Kidney capillary endothelial cell (primary cell): ENCODE measurements at regions not wholly inside any gene's neighbourhood (a gene's known extent, or its start where the extent isn't known, plus 50 kb on each side); places are given as distances from the start of the nearest gene placed in this dataset.

Source experiments
- DNase-seq: peaks from one replicate; pipeline ENCODE4 v3.0.0-alpha.2; 2018; ENCODE audit warnings: low spot score

- no peak for DNase-seq
Measured at GRCh38 chr7:80403686-80404241, 108.1 kb downstream of the GNAT3 start.

GRCh38 chr7:80401708-80402107 is 110.2 kb downstream of the GNAT3 start:
- DNase-seq, result no peak

DNA sequence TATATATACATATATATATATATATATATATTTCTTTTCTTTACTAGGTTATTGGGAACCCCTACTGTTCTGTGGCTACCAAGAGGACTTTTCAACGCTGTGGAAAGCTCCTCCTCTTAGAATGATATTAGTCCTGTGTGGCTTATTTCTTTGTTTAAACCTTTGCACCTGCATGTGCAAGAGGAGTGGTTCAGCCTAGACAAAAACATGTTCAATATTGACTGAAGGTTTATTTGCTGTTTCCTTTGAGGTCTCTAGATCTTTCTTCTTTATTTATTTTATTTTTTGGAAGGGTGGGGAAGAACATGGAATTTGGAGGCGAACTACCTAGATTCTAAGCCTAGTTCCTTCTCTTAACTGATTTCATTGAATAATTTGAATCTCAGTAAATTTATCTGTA is 118.1 kb downstream of the GNAT3 start:
- DNase-seq, result no peak

DNA sequence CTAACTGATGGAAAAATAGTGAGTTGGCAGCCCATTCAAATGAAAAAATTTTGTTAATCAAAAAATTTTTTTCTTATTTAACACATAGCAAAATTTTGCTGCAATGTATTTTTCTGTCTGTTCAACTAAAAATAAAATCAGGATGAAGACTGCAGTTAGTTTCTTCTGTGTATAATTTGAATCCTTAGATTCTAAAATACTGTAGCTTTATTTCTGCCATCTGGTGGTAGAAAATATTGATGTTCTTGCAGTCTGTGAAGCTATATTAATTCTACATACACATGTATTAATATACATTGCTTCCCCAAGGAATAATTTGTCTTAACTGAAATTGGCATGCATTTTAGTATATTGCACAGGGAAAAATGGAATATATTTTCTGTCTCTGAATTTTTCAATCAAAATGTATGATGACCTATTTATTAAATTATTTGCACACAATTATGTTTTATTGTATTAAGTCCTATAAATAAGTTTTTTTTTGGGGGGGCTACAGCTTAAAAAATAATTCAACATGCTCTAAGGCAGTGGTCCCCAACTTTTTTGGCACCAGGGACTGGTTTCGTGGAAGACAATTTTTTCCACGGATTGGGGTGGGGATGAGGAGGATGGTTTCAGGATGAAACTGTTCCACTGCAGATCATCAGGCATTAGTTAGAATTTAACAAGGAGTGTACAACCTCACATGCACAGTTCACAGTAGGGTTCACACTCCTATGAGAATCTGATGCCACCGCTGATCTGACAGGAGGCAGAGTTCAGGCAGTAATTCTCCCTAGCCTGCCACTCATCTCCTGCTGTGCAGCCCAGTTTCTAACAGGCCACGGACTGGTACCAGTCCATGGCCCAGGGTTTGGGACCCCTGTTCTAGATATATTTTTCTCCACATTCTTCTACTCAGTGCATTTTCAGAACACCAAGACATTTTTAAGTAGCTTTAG is 119.4 kb downstream of the GNAT3 start:
- peak; percentile 52 for DNase-seq

DNA sequence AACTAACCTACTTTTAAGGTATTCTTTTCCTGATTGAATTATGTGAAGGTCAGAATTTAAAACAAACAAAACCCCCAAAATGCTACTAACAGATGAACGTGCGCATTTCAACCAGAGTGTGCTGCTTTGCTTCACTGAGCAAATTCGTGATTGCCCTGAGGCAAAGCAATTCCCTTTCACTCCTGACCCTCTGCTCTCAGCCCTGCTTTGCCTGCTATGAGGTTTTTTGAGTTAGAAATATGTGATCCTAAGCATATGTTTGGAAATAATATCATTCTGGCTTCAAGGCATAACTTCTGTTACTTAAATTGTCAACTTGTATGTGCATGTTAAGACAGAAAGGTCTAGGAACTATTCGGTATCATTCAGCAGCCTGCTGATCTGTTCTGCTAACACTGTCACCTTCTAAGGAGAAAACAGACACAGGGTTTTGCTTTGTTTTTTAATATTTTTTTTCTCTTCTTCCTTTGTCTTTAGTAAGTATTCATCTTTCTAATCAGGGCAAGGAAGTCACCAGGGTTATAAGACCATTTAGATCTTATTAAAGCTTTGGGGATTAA is 124.2 kb downstream of the GNAT3 start:
- DNase-seq, result no peak

GRCh38 chr7:80386686-80387085 is 125.2 kb downstream of the GNAT3 start:
- no peak for DNase-seq

GRCh38 chr7:80385508-80385907 is 126.4 kb downstream of the GNAT3 start:
- DNase-seq, result no peak

GRCh38 chr7:80380957-80381356 is 130.9 kb downstream of the GNAT3 start:
- no peak for DNase-seq

- peak; percentile 64 for DNase-seq
Measured at GRCh38 chr7:80379034-80379982, 132.6 kb downstream of the GNAT3 start.

GRCh38 chr7:80374321-80374720 is 137.5 kb downstream of the GNAT3 start:
- DNase-seq, result no peak

- DNase-seq, result no peak
Measured at GRCh38 chr7:80373429-80374032, 138.3 kb downstream of the GNAT3 start.

GRCh38 chr7:80372415-80372814 is 139.4 kb downstream of the GNAT3 start:
- DNase-seq, result no peak

DNA sequence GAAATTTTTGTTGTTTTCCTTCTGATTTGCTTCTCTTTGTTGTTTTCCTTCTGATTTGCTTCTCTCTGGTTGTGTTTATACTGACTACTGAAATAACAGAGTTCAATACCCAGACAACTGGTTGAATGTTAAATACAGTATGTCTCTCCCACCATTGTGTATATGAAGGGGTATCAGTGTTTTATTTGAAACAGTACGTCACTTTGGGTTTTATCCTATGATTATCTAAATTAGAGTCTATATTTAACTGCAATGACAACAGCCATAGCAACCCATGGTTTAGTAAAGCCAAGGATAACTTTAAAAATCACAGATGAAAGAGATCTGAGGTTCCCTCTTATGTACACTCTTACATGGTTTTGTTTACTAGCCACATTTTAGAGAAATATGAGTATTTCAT is 141.3 kb downstream of the GNAT3 start:
- DNase-seq, result no peak

- DNase-seq, result no peak
Measured at GRCh38 chr7:80369321-80369720, 142.5 kb downstream of the GNAT3 start.

DNA sequence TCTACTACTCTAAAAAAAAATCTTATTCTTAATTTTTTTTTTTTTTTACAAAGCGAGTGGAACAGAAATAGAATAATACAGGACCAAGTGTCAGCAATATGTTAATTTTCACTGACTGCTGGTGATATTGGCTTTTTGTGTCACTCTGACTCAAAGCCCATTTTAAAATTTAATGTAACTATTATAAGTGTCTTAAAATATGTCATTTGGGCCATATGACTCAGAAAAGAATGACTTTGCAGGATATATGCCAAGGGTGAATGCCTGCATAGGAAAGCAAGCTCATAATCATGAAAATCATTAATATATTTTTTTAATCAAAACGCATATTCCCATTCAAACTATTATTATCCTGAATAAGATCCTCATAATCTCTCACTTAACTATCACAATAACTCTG is 149.2 kb downstream of the GNAT3 start:
- DNase-seq, result peak; percentile 17

DNA sequence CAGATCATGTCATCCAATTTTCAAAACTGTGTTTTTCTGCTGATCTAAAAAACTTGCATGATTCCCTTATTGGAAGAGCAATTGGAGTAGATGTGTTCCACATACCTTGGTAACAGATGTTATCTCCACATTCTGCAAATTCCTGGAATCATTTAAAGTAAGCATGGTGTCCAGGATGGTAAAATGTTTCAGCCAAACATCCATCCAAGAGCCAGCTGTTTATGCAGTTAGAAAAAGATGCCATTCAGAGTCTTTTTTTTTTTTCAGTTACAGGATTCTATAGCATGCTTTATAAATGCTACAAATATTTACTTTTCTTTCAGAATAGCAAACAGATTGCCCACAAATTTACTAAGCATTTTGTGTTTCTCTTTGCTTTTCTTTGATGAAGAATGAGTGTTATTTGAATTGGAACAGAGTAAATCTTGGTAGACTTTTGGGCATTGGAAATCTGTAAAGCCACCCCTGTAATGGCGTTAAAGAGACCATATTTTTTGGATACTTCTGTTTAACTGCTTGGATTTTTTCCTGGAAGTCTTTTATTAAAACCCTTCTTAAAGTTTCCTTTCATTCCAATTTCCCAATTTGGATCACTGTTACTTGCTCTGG is 149.8 kb downstream of the GNAT3 start:
- no peak for DNase-seq

GRCh38 chr7:80359476-80359875 is 152.4 kb downstream of the GNAT3 start:
- no peak for DNase-seq

DNA sequence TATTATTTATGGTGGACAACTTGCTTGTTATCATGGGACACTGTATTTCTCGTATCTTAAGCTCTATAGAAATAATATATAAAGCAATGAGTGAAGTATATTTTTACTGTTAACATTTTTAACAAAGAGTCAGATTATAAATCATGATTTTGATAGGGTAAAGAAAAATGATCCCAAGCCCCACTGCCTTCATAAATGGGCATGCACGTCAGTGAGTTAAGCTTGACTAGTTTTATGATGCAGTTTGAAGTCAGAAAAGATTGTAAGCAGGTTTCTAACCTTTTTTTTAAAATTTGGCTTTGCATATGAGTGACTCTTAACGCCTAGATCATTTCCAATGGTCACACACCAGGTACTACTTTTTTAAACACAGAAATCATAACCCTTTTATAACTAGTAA is 152.8 kb downstream of the GNAT3 start:
- no peak for DNase-seq

DNA sequence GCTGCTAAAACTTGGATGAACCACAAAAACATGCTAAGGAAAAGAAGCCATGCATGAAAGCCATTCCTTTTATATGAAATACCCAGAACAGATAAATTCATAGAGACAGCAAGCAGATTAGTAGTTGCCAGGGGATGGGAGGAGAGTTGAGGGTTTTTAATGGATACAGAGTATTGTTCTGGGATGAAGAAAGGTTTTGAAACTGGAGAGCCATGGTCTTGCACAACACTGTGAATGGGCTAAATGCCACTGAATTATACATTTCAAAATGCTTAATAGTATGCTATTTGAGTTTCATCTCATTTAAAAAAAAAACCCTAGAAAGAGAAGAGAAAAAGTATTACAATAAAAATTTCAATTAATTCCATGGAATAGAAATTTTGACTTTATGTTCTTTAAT is 154.3 kb downstream of the GNAT3 start:
- no peak for DNase-seq

GRCh38 chr7:80350430-80350829 is 161.4 kb downstream of the GNAT3 start:
- no peak for DNase-seq

GRCh38 chr7:80348223-80348622 is 163.6 kb downstream of the GNAT3 start:
- no peak for DNase-seq
